HEK293T (cell line): ENCODE measurements at regions not wholly inside any gene's neighbourhood (a gene's known extent, or its start where the extent isn't known, plus 50 kb on each side); places are given as distances from the start of the nearest gene placed in this dataset.

Experiments
- LEF1 ChIP-seq: fragments of 450-650 bp; IDR thresholded peaks from 2 replicates; pipeline ENCODE4 v1.6.1; 2017; ENCODE audit warnings: mild to moderate bottlenecking, borderline replicate concordance
- SUZ12 ChIP-seq: fragments of 450-650 bp; IDR thresholded peaks from 2 replicates; pipeline ENCODE4 v1.6.1; 2016; ENCODE audit warnings: mild to moderate bottlenecking

DNA sequence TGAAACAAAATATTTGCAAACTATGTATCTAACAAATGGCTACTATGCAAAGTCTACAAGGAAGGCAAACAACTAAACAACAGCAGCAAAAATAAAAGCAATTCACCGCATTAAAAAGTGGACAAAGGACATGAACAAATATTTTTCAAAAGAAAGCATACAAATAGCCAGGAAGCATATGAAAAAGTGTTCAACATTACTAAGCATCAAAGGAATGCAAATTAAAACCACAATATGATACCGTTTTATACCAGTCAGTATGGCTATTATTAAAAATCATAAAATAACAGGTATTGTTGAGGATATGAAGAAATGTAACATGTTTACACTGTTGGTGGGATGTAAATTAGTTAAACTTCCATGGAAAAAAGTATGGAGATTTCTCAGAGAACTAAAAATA, 1106.7 kb downstream of the PDHA2 start:
- TF ChIP-seq LEF1 (no peak), SUZ12 (no peak)
